ENCODE measurements at regions not wholly inside any gene's neighbourhood (a gene's known extent, or its start where the extent isn't known, plus 50 kb on each side); places are given as distances from the start of the nearest gene placed in this dataset.
"Not testable (repeated sequence)": the region's sequence is repeated elsewhere in the genome, so short reads cannot be mapped to it uniquely, and the experiment has no call there.

DNA sequence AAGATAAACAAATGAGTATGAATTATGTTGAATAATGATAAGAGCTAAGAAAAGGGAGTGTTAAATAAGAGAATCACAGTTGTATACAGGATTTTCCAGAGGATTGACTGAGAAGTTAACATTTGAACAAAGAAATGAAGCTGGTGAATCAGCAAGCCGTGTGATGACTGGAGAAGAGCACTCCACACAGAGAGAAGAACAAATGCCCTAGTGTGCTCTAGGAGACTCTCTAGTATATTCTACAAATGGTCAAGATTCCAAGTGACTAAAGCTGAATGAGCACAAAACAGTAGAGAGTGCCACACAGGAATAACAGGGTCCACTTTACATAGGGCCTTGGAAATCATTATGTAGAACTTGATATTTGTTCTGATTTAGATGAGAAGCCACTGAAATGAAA lies 587.1 kb upstream of the ATXN7L3B start:
- DNase-seq (ENCODE audit: low read depth in 2 of 2), result no peak

DNA sequence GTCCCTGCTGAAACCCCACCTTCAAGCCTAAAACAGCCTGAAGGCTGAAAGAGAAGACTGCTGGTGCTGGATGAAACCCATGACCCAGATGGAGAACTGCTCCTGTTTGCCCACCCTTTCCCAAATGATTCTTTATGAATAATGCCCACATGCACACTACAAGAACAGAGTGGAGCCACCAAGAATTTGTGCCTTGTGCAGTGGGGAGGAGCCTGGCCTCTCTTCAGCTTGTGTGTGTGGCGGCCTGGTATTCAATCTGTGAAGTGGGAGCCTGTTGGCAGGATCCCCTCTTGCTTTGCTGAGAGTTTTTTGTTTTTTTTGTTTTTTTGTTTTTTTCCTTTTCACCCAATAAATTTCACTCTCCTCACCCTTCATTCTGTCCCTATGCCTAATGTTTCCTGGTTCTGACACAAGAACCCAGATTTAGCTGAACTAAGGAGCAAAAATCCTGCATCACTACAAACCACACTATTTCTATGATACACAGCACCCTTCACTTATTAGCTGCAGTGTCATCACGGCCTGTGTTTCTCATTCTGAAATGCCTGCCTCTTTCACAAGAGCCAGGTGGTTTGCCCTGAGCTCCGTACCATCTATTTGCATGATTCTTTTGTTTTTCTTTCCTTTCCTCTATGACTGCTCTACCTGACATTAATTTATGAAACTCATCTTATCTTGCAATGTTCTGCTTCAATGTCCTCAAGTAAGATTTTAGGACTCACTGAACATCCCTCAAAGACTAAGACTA lies 585.5 kb upstream of the ATXN7L3B start:
- no peak for DNase-seq (ENCODE audit: low read depth in 2 of 2)

DNA sequence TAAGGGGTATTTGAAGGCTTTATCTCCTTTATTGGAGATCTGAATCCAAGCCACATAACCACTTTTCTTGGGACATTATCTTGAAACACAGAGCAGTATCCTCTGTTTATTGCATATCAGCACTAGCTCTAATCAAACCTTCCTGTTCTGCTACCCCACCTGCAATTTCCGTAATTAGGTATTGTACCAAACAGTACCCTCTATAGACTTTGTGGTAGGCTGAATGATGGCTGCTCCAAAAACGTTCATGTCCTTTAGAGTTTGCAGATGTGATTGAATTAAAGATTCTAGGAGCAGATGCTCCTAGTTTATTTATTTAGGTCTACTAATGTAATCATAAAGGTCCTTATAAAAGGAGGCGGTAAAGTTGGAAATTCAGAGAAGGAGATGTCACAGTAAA lies 573.0 kb upstream of the ATXN7L3B start:
- DNase-seq (ENCODE audit: low read depth in 2 of 2), result no peak

- DNase-seq (ENCODE audit: low read depth in 2 of 2), result no peak
Measured at GRCh38 chr12:73973486-73973885, 564.1 kb upstream of the ATXN7L3B start.

DNA sequence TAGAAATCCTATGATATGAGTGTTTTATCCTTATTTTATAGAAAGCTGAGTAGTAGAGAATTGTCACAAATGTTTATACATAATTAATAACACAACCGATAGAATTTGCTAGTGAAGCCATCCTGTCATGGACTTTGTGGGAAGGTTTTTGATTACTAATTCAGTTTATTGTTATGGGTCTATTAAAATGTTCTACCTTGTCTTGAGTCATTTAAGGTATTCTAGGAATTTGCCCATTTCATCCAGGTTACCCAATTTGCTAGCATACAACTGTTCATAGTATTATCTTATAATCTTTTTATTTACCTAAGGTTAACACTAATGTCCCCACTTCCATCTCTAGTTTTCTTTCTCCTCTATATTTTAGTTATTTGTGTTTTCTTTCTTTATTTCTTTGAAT lies 553.1 kb upstream of the ATXN7L3B start:
- DNase-seq (ENCODE audit: low read depth in 2 of 2), result no peak

DNA sequence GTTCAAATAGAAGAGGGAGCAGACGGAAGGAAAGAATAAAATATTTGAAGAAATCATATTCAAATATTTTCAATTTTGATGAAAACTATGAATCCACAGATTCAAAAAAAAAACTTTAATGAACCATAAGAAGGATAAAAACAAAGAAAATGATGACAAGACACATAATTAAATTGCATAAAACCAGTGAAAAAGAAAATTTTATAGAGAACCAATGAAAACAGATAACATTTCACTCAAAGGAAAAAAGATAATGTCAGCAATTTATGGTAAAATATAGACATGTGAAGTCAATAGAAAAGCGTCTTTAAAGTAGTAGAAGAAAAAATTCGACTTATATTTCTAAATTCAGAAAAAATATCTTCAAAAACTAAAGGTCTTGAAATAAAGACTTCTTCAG lies 546.5 kb upstream of the ATXN7L3B start:
- DNase-seq (ENCODE audit: low read depth in 2 of 2), result no peak

DNA sequence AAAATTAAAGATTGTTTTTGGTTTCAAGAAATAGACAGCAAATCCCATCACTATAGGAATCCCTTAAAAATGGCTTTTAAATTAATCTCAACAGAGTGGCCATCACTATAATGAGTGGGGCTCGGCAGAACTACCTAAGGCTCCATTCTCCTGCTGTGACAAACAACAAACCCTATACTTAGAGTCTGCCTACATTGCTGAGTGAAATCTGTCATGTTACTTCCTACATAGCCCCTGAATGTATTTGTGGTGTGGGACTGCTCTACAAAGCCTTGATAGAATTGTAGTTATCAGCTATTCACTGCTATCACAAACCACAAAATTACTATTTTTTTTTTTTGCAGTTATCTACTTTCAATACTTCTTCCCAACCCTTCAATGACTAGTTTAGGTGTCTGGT lies 538.7 kb upstream of the ATXN7L3B start:
- DNase-seq (ENCODE audit: low read depth in 2 of 2), result no peak

GRCh38 chr12:74015118-74015517 lies 522.5 kb upstream of the ATXN7L3B start:
- DNase-seq (ENCODE audit: low read depth in 2 of 2), result no peak

DNA sequence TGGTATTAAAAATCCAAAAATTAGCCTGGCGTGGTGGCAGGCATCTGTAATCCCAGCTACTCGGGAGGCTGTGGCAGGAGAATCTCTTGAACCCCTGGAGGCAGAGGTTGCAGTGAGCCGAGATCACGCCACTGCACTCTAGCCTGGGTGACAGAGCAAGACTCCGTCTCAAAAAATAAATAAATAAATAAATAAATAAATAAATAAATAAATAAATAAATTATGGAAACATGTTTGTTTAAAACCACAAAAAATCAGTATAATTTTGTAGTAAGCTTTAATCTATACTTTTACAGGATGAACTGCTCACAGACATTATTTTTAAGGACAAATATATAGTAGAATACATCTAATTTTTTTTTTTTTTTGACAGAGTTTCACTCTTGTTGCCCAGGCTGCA lies 521.3 kb upstream of the ATXN7L3B start:
- not testable (repeated sequence) for DNase-seq (ENCODE audit: low read depth in 2 of 2)

GRCh38 chr12:74018849-74019248 lies 518.8 kb upstream of the ATXN7L3B start:
- DNase-seq (ENCODE audit: low read depth in 2 of 2), result no peak

GRCh38 chr12:74021937-74022336 lies 515.7 kb upstream of the ATXN7L3B start:
- peak; percentile 16 to 41 for DNase-seq (ENCODE audit: low read depth in 2 of 2)

DNA sequence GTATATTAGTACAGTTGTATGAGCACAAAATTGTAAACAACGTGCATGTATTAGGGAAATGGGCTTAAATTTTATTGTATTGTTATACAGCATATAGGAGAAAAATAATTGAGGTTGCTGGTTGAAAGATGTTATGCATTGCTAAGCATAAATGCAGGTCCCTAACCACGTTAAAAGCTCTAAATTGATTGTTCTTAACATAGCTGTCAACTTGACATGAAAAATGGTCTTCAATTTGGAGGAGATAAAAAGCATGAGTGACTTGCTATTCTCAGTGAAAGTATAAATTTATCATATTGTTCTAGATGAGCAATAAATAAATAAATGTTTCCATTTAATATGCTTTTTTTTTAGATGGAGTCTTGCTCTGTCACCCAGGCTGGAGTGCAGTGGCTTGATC lies 506.6 kb upstream of the ATXN7L3B start:
- DNase-seq (ENCODE audit: low read depth in 2 of 2), result no peak

DNA sequence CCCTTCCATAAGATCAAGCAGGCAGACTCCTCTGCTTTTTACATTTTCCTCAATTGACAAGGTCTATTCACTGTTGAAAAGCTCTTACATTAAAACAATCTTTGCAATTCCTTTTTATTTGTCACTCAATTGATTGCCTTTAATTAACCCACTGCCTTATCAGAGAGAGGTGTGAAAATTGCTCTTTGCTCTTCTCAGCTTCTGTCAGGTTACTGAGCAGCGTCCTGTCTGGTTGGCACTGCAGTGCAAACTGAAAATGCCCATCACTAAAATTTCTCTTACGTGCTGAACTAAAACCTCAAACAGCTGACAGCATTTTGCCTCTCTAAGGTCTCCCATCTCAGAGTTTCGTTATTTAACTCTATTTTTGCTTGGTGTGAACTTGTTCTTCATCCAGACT lies 504.1 kb upstream of the ATXN7L3B start:
- no peak for DNase-seq (ENCODE audit: low read depth in 2 of 2)

DNA sequence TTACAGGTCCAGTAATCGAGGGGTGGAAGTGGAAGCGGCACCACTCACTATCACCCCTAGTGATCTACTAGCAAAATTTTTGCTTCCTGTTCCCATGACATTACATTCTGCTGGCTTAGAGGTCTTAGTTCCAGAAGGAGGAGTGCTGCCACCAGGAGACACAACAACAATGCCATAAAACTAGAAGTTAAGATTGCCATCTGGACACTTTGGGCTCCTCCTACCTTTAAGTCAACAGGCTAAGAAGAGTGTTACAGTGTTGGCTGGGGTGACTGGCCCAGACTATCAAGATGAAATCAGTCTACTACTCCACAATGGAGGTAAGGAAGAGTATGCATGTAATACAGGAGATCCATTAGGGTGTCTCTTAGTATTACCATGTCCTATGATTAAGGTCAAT lies 498.5 kb upstream of the ATXN7L3B start:
- DNase-seq (ENCODE audit: low read depth in 2 of 2), result not testable (repeated sequence)

DNA sequence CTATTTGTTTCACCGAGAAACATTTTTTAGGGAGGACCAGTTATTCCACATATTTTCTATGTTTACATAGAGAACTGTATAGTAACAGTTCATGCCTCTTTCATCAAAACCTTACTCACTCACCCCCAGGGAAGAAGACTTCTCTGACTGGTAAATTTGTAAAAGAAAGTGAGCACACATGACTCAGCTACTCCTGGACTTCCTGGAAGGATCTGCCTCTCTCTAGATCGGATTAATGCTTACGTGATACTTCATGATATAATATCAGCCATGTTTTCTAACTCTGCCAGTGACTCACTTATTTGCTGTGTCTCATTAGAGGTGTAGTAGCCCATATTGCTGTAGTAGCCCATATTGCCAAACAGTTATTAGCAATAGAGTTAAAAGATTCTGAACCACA lies 494.3 kb upstream of the ATXN7L3B start:
- DNase-seq (ENCODE audit: low read depth in 2 of 2), result no peak

DNA sequence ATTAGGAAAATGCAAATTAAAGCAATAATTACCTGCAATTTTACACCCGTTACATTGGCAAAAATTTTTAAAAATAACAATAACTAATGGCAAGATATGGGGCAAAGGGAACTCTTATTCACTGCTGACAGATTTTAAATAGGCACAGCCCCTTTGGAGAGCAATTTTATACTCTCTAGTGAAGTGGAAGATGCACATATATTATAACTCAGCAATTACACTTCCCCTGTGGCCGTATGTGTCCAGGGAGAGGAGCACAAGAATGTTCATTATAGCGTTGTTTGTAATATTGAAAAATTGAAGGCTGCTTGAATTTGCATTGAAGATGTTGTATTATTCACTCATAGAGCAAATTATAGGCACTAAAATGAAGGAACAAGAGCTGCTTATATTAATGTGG lies 488.3 kb upstream of the ATXN7L3B start:
- DNase-seq (ENCODE audit: low read depth in 2 of 2), result no peak

DNA sequence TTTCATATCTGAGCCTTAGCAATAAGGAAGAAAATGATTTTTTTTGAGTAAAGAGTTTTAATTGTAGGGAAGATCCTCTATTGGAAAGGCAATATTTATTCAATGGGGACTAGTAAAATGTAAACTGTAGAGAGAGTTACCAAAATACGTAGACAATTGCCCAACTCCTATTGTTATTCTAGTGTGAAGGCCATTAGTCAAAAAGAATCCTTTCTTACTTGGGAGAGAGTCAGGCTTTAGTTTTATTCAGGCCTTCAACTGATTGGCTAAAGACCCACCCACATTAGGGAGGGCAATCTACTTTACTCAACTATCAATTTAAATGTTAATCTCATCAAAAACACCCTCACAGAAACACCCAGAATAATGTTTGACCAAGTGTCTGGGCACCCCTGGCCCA lies 485.8 kb upstream of the ATXN7L3B start:
- DNase-seq (ENCODE audit: low read depth in 2 of 2), result no peak

DNA sequence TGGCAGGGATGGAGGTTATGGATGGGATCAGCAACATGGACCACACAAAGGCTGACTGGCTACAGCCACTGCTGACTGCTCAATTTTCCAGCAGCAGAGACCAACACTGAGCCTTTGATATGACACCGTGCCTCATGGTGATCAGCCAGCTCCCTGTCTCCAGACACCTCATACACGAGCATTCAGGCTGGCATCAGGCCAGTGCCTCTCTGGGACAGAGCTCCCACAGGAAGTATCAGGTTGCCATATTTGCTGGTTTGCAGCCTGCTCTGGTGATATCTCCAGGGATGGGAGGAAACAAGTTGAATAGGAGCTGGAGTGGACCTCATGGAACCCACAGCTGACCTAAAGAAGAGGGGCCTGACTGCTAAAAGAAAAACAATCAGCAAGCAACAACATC lies 471.2 kb upstream of the ATXN7L3B start:
- DNase-seq (ENCODE audit: low read depth in 2 of 2), result no peak

DNA sequence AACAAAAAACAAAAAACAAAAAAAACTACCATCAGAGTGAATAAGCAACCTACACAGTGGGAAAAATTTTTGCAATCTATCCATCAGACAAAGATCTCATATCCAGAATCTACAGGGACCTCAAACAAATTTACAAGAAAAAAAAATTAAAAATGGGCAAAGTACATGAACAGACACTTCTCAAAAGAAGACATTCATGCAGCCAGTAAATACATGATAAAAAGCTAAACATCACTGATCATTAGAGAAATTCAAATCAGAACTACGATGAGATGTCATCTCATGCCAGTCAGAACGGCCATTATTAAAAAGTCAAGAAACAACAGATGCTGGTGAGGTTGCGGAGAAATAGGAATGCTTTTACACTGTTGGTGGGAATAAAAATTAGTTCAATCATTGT lies 466.5 kb upstream of the ATXN7L3B start:
- DNase-seq (ENCODE audit: low read depth in 2 of 2), result no peak

DNA sequence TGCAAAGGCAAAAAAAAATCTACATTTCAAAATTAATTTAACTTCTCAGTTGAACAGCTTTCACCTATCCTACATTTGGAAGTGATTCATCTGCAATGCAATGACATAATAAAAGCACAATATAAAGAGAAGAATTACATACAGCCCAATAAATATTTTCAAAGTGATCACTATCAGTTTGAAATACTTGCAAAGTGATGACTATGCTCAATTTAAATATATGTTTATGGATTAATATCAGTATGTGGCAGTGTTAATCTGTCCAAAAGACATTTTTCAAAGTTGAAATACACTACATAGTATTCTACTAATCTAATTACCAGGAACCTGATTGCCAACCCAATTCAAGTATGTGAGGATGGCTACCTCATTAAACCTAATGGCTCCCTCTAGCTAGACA lies 460.7 kb upstream of the ATXN7L3B start:
- DNase-seq (ENCODE audit: low read depth in 2 of 2), result no peak

- DNase-seq (ENCODE audit: low read depth in 2 of 2), result no peak
Measured at GRCh38 chr12:74105434-74105833, 432.2 kb upstream of the ATXN7L3B start.

- DNase-seq (ENCODE audit: low read depth in 2 of 2), result no peak
Measured at GRCh38 chr12:74108729-74109128, 428.9 kb upstream of the ATXN7L3B start.

GRCh38 chr12:74111688-74112360 lies 425.8 kb upstream of the ATXN7L3B start:
- DNase-seq (ENCODE audit: low read depth in 2 of 2), result peak in 1 of 2 donors; percentile 24
